ENCODE measurements at regions not wholly inside any gene's neighbourhood (a gene's known extent, or its start where the extent isn't known, plus 50 kb on each side); places are given as distances from the start of the nearest gene placed in this dataset.

- TF ChIP-seq POLR2AphosphoS5 (IDR thresholded peaks at IDR 0.05; ENCODE audit: low read depth, low read length) (no peak), TAF1 (IDR thresholded peaks at IDR 0.05; ENCODE audit: borderline replicate concordance, insufficient read depth, low read length) (no peak), SIN3A (IDR thresholded peaks at IDR 0.05; ENCODE audit: borderline replicate concordance, insufficient read depth, low read length) (no peak), REST (IDR thresholded peaks at IDR 0.05; ENCODE audit: insufficient read depth in 1 of 2, low read depth in 2 of 2, low read length in 2 of 2) (no peak)
These were observed 232.7 kb downstream of the RPAP3 start for GRCh38 chr12:47473091-47473490.
